KOPT-K1 (cell line): ENCODE measurements at regions not wholly inside any gene's neighbourhood (a gene's known extent, or its start where the extent isn't known, plus 50 kb on each side); places are given as distances from the start of the nearest gene placed in this dataset.

Experiments used
- H3K27ac ChIP-seq: fragments of 200-600 bp; sonication (generic); 2 replicates; pipeline ENCODE4 v1.5.1; 2016; ENCODE audit warnings: antibody characterized with exemption, mild to moderate bottlenecking, low read depth, low read length; ENCODE audit not compliant: poor library complexity, severe bottlenecking
- H3K36me3 ChIP-seq: fragments of 200-600 bp; sonication (generic); 2 replicates; pipeline ENCODE4 v1.5.1; 2017; ENCODE audit warnings: antibody characterized with exemption, mild to moderate bottlenecking, low read length, moderate library complexity; ENCODE audit not compliant: insufficient read depth
- H3K9me3 ChIP-seq: fragments of 200-600 bp; sonication (generic); 2 replicates; pipeline ENCODE4 v1.5.1; 2017; ENCODE audit warnings: antibody characterized with exemption, low read length, mild to moderate bottlenecking; ENCODE audit not compliant: insufficient read depth, poor library complexity, severe bottlenecking

- Histone ChIP-seq H3K36me3 (no peaks in the 10 kb centered on the region), H3K27ac (no peak overlapping the region), H3K9me3 (no peaks in the 10 kb centered on the region)
Measured at GRCh38 chr4:57404483-57404882, 294.3 kb upstream of the IGFBP7 start.

- no peaks in the 10 kb centered on the region for H3K9me3 ChIP-seq
- H3K36me3 ChIP-seq: no peaks in the 10 kb centered on the region
- H3K27ac ChIP-seq: no peak overlapping the region
Measured at GRCh38 chr4:57403591-57403990, 293.4 kb upstream of the IGFBP7 start.

GRCh38 chr4:57401586-57401985 lies 291.4 kb upstream of the IGFBP7 start:
- Histone ChIP-seq H3K27ac (no peak overlapping the region), H3K36me3 (no peaks in the 10 kb centered on the region), H3K9me3 (no peaks in the 10 kb centered on the region)

GRCh38 chr4:57378766-57379165 lies 268.6 kb upstream of the IGFBP7 start:
- Histone ChIP-seq H3K27ac (no peak overlapping the region), H3K9me3 (no peaks in the 10 kb centered on the region), H3K36me3 (no peaks in the 10 kb centered on the region)

GRCh38 chr4:57374866-57375595 lies 264.8 kb upstream of the IGFBP7 start:
- Histone ChIP-seq H3K9me3 (no peaks in the 10 kb centered on the region), H3K36me3 (no peaks in the 10 kb centered on the region), H3K27ac (no peak overlapping the region)

GRCh38 chr4:57373991-57374390 lies 263.8 kb upstream of the IGFBP7 start:
- Histone ChIP-seq H3K27ac (no peak overlapping the region), H3K36me3 (no peaks in the 10 kb centered on the region), H3K9me3 (no peaks in the 10 kb centered on the region)

GRCh38 chr4:57371671-57372070 lies 261.5 kb upstream of the IGFBP7 start:
- Histone ChIP-seq H3K27ac (no peak overlapping the region), H3K36me3 (no peaks in the 10 kb centered on the region), H3K9me3 (no peaks in the 10 kb centered on the region)

- H3K36me3 ChIP-seq: no peaks in the 10 kb centered on the region
- no peak overlapping the region for H3K27ac ChIP-seq
- H3K9me3 ChIP-seq: no peaks in the 10 kb centered on the region
Measured at GRCh38 chr4:57370691-57371090, 260.5 kb upstream of the IGFBP7 start.

GRCh38 chr4:57369446-57369845 lies 259.3 kb upstream of the IGFBP7 start:
- no peaks in the 10 kb centered on the region for H3K36me3 ChIP-seq
- H3K27ac ChIP-seq: no peak overlapping the region
- H3K9me3 ChIP-seq: no peaks in the 10 kb centered on the region

- H3K27ac ChIP-seq: no peak overlapping the region
- H3K36me3 ChIP-seq: no peaks in the 10 kb centered on the region
- H3K9me3 ChIP-seq: no peaks in the 10 kb centered on the region
Measured at GRCh38 chr4:57364255-57364654, 254.1 kb upstream of the IGFBP7 start.

GRCh38 chr4:57363346-57363745 lies 253.2 kb upstream of the IGFBP7 start:
- Histone ChIP-seq H3K9me3 (no peaks in the 10 kb centered on the region), H3K36me3 (no peaks in the 10 kb centered on the region), H3K27ac (no peak overlapping the region)

GRCh38 chr4:57360681-57361080 lies 250.5 kb upstream of the IGFBP7 start:
- Histone ChIP-seq H3K9me3 (no peaks in the 10 kb centered on the region), H3K36me3 (no peaks in the 10 kb centered on the region), H3K27ac (no peak overlapping the region)

- no peaks in the 10 kb centered on the region for H3K36me3 ChIP-seq
- no peaks in the 10 kb centered on the region for H3K9me3 ChIP-seq
Measured at GRCh38 chr4:57355101-57355665, 245.0 kb upstream of the IGFBP7 start.

GRCh38 chr4:57351731-57352130 lies 241.5 kb upstream of the IGFBP7 start:
- H3K27ac ChIP-seq: no peak overlapping the region
- H3K36me3 ChIP-seq: no peaks in the 10 kb centered on the region
- H3K9me3 ChIP-seq: no peaks in the 10 kb centered on the region

More at GRCh38 chr4:57355101-57355665, 245.0 kb upstream of the IGFBP7 start:
- H3K27ac ChIP-seq: no peak overlapping the region

- H3K36me3 ChIP-seq: no peaks in the 10 kb centered on the region
- no peak overlapping the region for H3K27ac ChIP-seq
- H3K9me3 ChIP-seq: no peaks in the 10 kb centered on the region
Measured at GRCh38 chr4:57344296-57344695, 234.1 kb upstream of the IGFBP7 start.

- Histone ChIP-seq H3K36me3 (no peaks in the 10 kb centered on the region), H3K9me3 (no peaks in the 10 kb centered on the region), H3K27ac (no peak overlapping the region)
Measured at GRCh38 chr4:57342411-57342810, 232.2 kb upstream of the IGFBP7 start.
